H9 (cell line): ENCODE measurements at regions not wholly inside any gene's neighbourhood (a gene's known extent, or its start where the extent isn't known, plus 50 kb on each side); places are given as distances from the start of the nearest gene placed in this dataset.

Source experiments
- DNase-seq: peaks from one replicate; pipeline ENCODE4 v3.0.0-alpha.2; 2017
- H2AFZ ChIP-seq: one replicate; pipeline ENCODE4 v1.6.1; 2013; ENCODE audit warnings: mild to moderate bottlenecking, low read length, control low read depth, moderate library complexity
- H2AK5ac ChIP-seq: 2 replicates; pipeline ENCODE4 v1.6.1; 2013; ENCODE audit warnings: low read length, control low read depth, mixed read lengths; ENCODE audit not compliant: insufficient read length
- H2BK120ac ChIP-seq: one replicate; pipeline ENCODE4 v1.6.1; 2013; ENCODE audit warnings: low read depth, mild to moderate bottlenecking, low read length, control low read depth, inconsistent platforms; ENCODE audit not compliant: poor library complexity, severe bottlenecking
- H2BK12ac ChIP-seq: 2 replicates; pipeline ENCODE4 v1.6.1; 2013; ENCODE audit warnings: low read length, control low read depth, mixed read lengths, low read depth; ENCODE audit not compliant: insufficient read length
- H2BK15ac ChIP-seq: 2 replicates; pipeline ENCODE4 v1.6.1; 2013; ENCODE audit warnings: low read depth, low read length, control low read depth
- H2BK20ac ChIP-seq: one replicate; pipeline ENCODE4 v1.6.1; 2013; ENCODE audit warnings: low read depth, mild to moderate bottlenecking, low read length, control low read depth, inconsistent platforms; ENCODE audit not compliant: poor library complexity, severe bottlenecking
- H2BK5ac ChIP-seq: 2 replicates; pipeline ENCODE4 v1.6.1; 2013; ENCODE audit warnings: low read length, control low read depth, mixed read lengths; ENCODE audit not compliant: insufficient read length
- H3K14ac ChIP-seq: 2 replicates; pipeline ENCODE4 v1.6.1; 2013; ENCODE audit warnings: low read length, control low read depth; ENCODE audit not compliant: insufficient read depth
- H3K18ac ChIP-seq: 2 replicates; pipeline ENCODE4 v1.6.1; 2013; ENCODE audit warnings: low read depth, mild to moderate bottlenecking, mixed read lengths, low read length, control low read depth; ENCODE audit not compliant: insufficient read length
- H3K23ac ChIP-seq: 2 replicates; pipeline ENCODE4 v1.6.1; 2013; ENCODE audit warnings: low read length, control low read depth, mixed read lengths, low read depth; ENCODE audit not compliant: insufficient read length
- H3K23me2 ChIP-seq: 2 replicates; pipeline ENCODE4 v1.6.1; 2013; ENCODE audit warnings: low read depth, mild to moderate bottlenecking, mixed read lengths, low read length, control low read depth; ENCODE audit not compliant: insufficient read length, poor library complexity, severe bottlenecking
- H3K27ac ChIP-seq: 2 replicates; pipeline ENCODE4 v1.5.1; 2013; ENCODE audit warnings: low read length, control low read depth, mixed read lengths, low read depth; ENCODE audit not compliant: insufficient read length
- H3K27me3 ChIP-seq: 2 replicates; pipeline ENCODE4 v1.6.1; 2013; ENCODE audit warnings: low read length, control low read depth, inconsistent platforms; ENCODE audit not compliant: insufficient read depth
- H3K4ac ChIP-seq: 2 replicates; pipeline ENCODE4 v1.6.1; 2013; ENCODE audit warnings: low read depth, mild to moderate bottlenecking, control low read depth, inconsistent platforms, low read length, moderate library complexity
- H3K4me1 ChIP-seq: 2 replicates; pipeline ENCODE4 v1.6.1; 2013; ENCODE audit warnings: low read length, control low read depth, inconsistent platforms; ENCODE audit not compliant: insufficient read depth
- H3K4me2 ChIP-seq: 2 replicates; pipeline ENCODE4 v1.6.1; 2013; ENCODE audit warnings: low read length, control low read depth, mixed read lengths; ENCODE audit not compliant: insufficient read length, insufficient read depth
- H3K56ac ChIP-seq: 2 replicates; pipeline ENCODE4 v1.6.1; 2013; ENCODE audit warnings: low read depth, mild to moderate bottlenecking, mixed read lengths, low read length, control low read depth; ENCODE audit not compliant: insufficient read length
- H3K79me1 ChIP-seq: 2 replicates; pipeline ENCODE4 v1.6.1; 2013; ENCODE audit warnings: low read depth, mild to moderate bottlenecking, moderate library complexity, low read length, control low read depth, inconsistent platforms; ENCODE audit not compliant: insufficient read depth, poor library complexity, severe bottlenecking
- H3K79me2 ChIP-seq: 2 replicates; pipeline ENCODE4 v1.6.1; 2013; ENCODE audit warnings: low read length, control low read depth, inconsistent platforms; ENCODE audit not compliant: insufficient read depth
- H3K9ac ChIP-seq: 2 replicates; pipeline ENCODE4 v1.6.1; 2013; ENCODE audit warnings: low read length, control low read depth, mixed read lengths; ENCODE audit not compliant: insufficient read length; ENCODE audit errors: extremely low read depth
- H3K9me3 ChIP-seq: one replicate; pipeline ENCODE4 v1.6.1; 2013; ENCODE audit warnings: low read depth, low read length, inconsistent platforms; ENCODE audit not compliant: control insufficient read depth
- H3T11ph ChIP-seq: one replicate; pipeline ENCODE4 v1.6.1; 2013; ENCODE audit warnings: mild to moderate bottlenecking, low read length, control low read depth, inconsistent platforms
- H4K20me1 ChIP-seq: one replicate; pipeline ENCODE4 v1.6.1; 2013; ENCODE audit not compliant: control insufficient read depth, insufficient read length, insufficient read depth
- H4K5ac ChIP-seq: 2 replicates; pipeline ENCODE4 v1.6.1; 2013; ENCODE audit warnings: low read depth, mild to moderate bottlenecking, mixed read lengths, low read length, control low read depth; ENCODE audit not compliant: insufficient read length
- H4K8ac ChIP-seq: replicated peaks from 2 replicates; pipeline ENCODE4 v1.6.1; 2013; ENCODE audit warnings: low read length, control low read depth, mixed read lengths, low read depth; ENCODE audit not compliant: insufficient read length
- H4K91ac ChIP-seq: 2 replicates; pipeline ENCODE4 v1.6.1; 2013; ENCODE audit warnings: low read depth, mild to moderate bottlenecking, moderate library complexity, mixed read lengths, low read length, control low read depth; ENCODE audit not compliant: insufficient read length
- H3K27ac Mint-ChIP-seq, 3 experiments: 2 replicates in 2 of 3; 3 replicates in 1 of 3; pipeline ENCODE4 v1.8.0; 2020 to 2021; ENCODE audit warnings: mixed read lengths in 3 of 3, mild to moderate bottlenecking in 1 of 3, moderate library complexity in 1 of 3
- H3K27me3 Mint-ChIP-seq: 2 replicates; pipeline ENCODE4 v1.8.0; 2021; ENCODE audit warnings: low read depth, mild to moderate bottlenecking, moderate library complexity, mixed read lengths
- H3K36me3 Mint-ChIP-seq, 3 experiments: 2 replicates in 2 of 3; 3 replicates in 1 of 3; pipeline ENCODE4 v1.8.0; 2020 to 2021; ENCODE audit warnings: low read depth in 3 of 3, mixed read lengths in 3 of 3; ENCODE audit not compliant: insufficient read depth in 1 of 3
- H3K4me1 Mint-ChIP-seq, 2 experiments: 2 replicates each; pipeline ENCODE4 v1.8.0; 2020; ENCODE audit warnings: mixed read lengths in 2 of 2
- H3K4me3 Mint-ChIP-seq, 2 experiments: 2 replicates in 1 of 2; 3 replicates in 1 of 2; pipeline ENCODE4 v1.8.0; 2020 to 2021; ENCODE audit warnings: mild to moderate bottlenecking in 2 of 2, mixed read lengths in 2 of 2, moderate library complexity in 1 of 2
- H3K9me3 Mint-ChIP-seq, 2 experiments: 2 replicates in 1 of 2; 3 replicates in 1 of 2; pipeline ENCODE4 v1.8.0; 2020; ENCODE audit warnings: mild to moderate bottlenecking in 2 of 2, mixed read lengths in 2 of 2, moderate library complexity in 1 of 2
- CTCF ChIP-seq: fragments of 200-600 bp; sonication (generic); conservative IDR thresholded peaks from 3 replicates; pipeline ENCODE4 v1.8.0; 2021; ENCODE audit warnings: antibody characterized with exemption, mild to moderate bottlenecking
- WGBS: extraction: QIAGEN DNeasy Blood & Tissue Kit; methylation state at CpG from one replicate; pipeline ENCODE4 v1.1.7; 2013; ENCODE audit warnings: missing lambda C conversion rate, low lambda C conversion rate, mixed read lengths; ENCODE audit not compliant: insufficient read length; ENCODE audit errors: extremely low coverage; 5-methylcytosine and 5-hydroxymethylcytosine counted together

- Histone ChIP-seq H3K4me1 (no peaks in the 10 kb centered on the region), H3K27me3 (no peaks in the 10 kb centered on the region), H3K4me2 (no peak overlapping the region), H2BK12ac (no peak overlapping the region), H3K9ac (no peak overlapping the region), H2BK20ac (no peak overlapping the region), H2AFZ (no peak overlapping the region), H4K91ac (no peak overlapping the region), H3K14ac (no peak overlapping the region), H3K23ac (no peak overlapping the region), H3K27ac (no peak overlapping the region), H2AK5ac (no peak overlapping the region), H4K5ac (no peak overlapping the region), H3K23me2 (no peaks in the 10 kb centered on the region), H2BK120ac (no peak overlapping the region), H2BK15ac (no peak overlapping the region), H3K18ac (no peak overlapping the region), H4K20me1 (no peaks in the 10 kb centered on the region), H3K4ac (no peak overlapping the region), H3K79me2 (no peaks in the 10 kb centered on the region), H3T11ph (no peak overlapping the region), H3K79me1 (no peaks in the 10 kb centered on the region), H4K8ac (no peak overlapping the region), H3K56ac (no peak overlapping the region), H2BK5ac (no peak overlapping the region), H3K9me3 (no peaks in the 10 kb centered on the region)
- H3K4me1 Mint-ChIP-seq, result peaks cover 0 to 7% of the 10 kb centered on the region in 2 experiments; a peak in 3 of 4 replicates
- no peaks in the 10 kb centered on the region for H3K9me3 Mint-ChIP-seq
- H3K4me3 Mint-ChIP-seq, result no peak overlapping the region
- H3K27ac Mint-ChIP-seq, result no peak overlapping the region
- peaks cover 4% of the 10 kb centered on the region; the same call in 1 of the 2 replicates for H3K27me3 Mint-ChIP-seq
- no peak for TF ChIP-seq CTCF
- DNase-seq, result no peak
- no peaks in the 10 kb centered on the region for H3K36me3 Mint-ChIP-seq
- WGBS, result no CpG with 5 or more reads among the region's 6 CpGs
Observed at GRCh38 chr4:183017962-183018361, 81.1 kb upstream of the WWC2 start.
